Glutamatergic neuron (in vitro differentiated cells): ENCODE measurements at regions not wholly inside any gene's neighbourhood (a gene's known extent, or its start where the extent isn't known, plus 50 kb on each side); places are given as distances from the start of the nearest gene placed in this dataset.

Experiments
- DNase-seq: peaks from one replicate; pipeline ENCODE4 v3.0.0; 2022
- H3K27ac Mint-ChIP-seq: one replicate; pipeline ENCODE4 v1.8.0; 2020; ENCODE audit warnings: mild to moderate bottlenecking, mixed read lengths, inconsistent platforms; ENCODE audit not compliant: unreplicated experiment
- H3K27me3 Mint-ChIP-seq: one replicate; pipeline ENCODE4 v1.8.0; 2020; ENCODE audit warnings: mild to moderate bottlenecking, moderate library complexity, mixed read lengths, inconsistent platforms; ENCODE audit not compliant: unreplicated experiment
- H3K36me3 Mint-ChIP-seq: one replicate; pipeline ENCODE4 v1.8.0; 2020; ENCODE audit warnings: mild to moderate bottlenecking, mixed read lengths, inconsistent platforms; ENCODE audit not compliant: unreplicated experiment
- H3K4me1 Mint-ChIP-seq: one replicate; pipeline ENCODE4 v1.8.0; 2020; ENCODE audit warnings: mild to moderate bottlenecking, low read depth, mixed read lengths, inconsistent platforms; ENCODE audit not compliant: unreplicated experiment
- H3K4me3 Mint-ChIP-seq: one replicate; pipeline ENCODE4 v1.8.0; 2020; ENCODE audit warnings: mild to moderate bottlenecking, mixed read lengths, inconsistent platforms; ENCODE audit not compliant: unreplicated experiment
- H3K9me3 Mint-ChIP-seq: one replicate; pipeline ENCODE4 v1.8.0; 2020; ENCODE audit warnings: mild to moderate bottlenecking, moderate library complexity, mixed read lengths, inconsistent platforms; ENCODE audit not compliant: unreplicated experiment
- TF ChIP-seq, protein P1 (sequence below): fragments of 200-600 bp; sonication (generic); IDR thresholded peaks from one replicate; pipeline ENCODE4 v1.5.0; 2021; ENCODE audit not compliant: partially characterized antibody, unreplicated experiment

GRCh38 chr14:29282169-29282568, 515.6 kb downstream of the FOXG1 start:
- Mint-ChIP-seq H3K36me3 (no peaks in the 10 kb centered on the region), H3K9me3 (no peaks in the 10 kb centered on the region), H3K4me3 (no peak overlapping the region), H3K4me1 (peaks cover 3% of the 10 kb centered on the region), H3K27ac (no peak overlapping the region), H3K27me3 (no peaks in the 10 kb centered on the region)
- no peak for DNase-seq
- TF ChIP-seq, protein P1, sequence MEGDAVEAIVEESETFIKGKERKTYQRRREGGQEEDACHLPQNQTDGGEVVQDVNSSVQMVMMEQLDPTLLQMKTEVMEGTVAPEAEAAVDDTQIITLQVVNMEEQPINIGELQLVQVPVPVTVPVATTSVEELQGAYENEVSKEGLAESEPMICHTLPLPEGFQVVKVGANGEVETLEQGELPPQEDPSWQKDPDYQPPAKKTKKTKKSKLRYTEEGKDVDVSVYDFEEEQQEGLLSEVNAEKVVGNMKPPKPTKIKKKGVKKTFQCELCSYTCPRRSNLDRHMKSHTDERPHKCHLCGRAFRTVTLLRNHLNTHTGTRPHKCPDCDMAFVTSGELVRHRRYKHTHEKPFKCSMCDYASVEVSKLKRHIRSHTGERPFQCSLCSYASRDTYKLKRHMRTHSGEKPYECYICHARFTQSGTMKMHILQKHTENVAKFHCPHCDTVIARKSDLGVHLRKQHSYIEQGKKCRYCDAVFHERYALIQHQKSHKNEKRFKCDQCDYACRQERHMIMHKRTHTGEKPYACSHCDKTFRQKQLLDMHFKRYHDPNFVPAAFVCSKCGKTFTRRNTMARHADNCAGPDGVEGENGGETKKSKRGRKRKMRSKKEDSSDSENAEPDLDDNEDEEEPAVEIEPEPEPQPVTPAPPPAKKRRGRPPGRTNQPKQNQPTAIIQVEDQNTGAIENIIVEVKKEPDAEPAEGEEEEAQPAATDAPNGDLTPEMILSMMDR = no peak

DNA sequence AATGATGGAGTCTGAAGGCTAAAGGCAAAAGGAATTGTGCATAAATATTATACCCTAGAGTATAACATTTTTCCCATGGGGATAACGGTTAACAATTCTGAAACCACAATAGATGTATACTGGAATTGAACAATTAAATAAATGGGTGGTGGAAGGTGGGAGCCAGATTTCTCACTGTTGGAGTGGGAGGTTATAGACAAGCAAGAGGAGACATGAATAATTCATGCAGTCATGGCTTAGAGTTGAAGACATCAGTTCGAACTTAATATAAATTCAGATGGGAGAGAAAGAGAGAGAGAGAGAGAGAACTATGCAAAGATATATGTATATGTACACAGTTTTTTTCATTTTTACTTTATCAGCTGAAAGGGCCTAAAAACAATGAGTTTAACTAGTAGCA, 523.9 kb downstream of the FOXG1 start:
- Mint-ChIP-seq H3K9me3 (peaks cover 7% of the 10 kb centered on the region), H3K27me3 (peaks cover 2% of the 10 kb centered on the region), H3K4me3 (no peak overlapping the region), H3K4me1 (no peaks in the 10 kb centered on the region), H3K27ac (no peak overlapping the region), H3K36me3 (peaks cover 24% of the 10 kb centered on the region)
- no peak for DNase-seq
- TF ChIP-seq, protein P1 = no peak

- no peaks in the 10 kb centered on the region for H3K27me3 Mint-ChIP-seq
- TF ChIP-seq, protein P1 = no peak
- H3K9me3 Mint-ChIP-seq = no peaks in the 10 kb centered on the region
- peaks cover 14% of the 10 kb centered on the region for H3K36me3 Mint-ChIP-seq
- no peaks in the 10 kb centered on the region for H3K4me1 Mint-ChIP-seq
- no peak overlapping the region for H3K27ac Mint-ChIP-seq
- no peak overlapping the region for H3K4me3 Mint-ChIP-seq
- no peak for DNase-seq
Measured at GRCh38 chr14:29299372-29299771, 532.8 kb downstream of the FOXG1 start.

DNA sequence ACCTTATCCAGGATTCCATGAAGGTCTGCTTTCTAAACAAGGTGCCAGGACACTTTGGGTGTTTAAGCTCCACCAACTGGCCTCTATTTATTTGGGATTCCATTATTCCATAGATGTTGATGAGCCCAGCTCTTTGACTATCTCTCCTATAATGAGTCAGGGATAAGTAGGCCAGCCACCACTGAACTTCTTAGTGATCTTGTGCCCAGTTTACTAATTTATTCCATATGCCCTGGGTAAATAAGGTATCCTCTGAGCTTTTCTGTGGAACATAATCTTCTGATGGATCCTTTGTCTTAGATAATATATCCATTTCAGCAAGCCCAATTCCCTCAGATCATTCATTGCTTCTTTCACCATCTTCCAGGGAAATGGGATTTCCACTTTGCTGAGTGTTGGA, 535.0 kb downstream of the FOXG1 start:
- Mint-ChIP-seq H3K4me3 (no peak overlapping the region), H3K4me1 (no peaks in the 10 kb centered on the region), H3K27me3 (no peaks in the 10 kb centered on the region), H3K36me3 (peaks cover 4% of the 10 kb centered on the region), H3K27ac (no peak overlapping the region), H3K9me3 (no peaks in the 10 kb centered on the region)
- DNase-seq = no peak
- TF ChIP-seq, protein P1 = no peak

DNA sequence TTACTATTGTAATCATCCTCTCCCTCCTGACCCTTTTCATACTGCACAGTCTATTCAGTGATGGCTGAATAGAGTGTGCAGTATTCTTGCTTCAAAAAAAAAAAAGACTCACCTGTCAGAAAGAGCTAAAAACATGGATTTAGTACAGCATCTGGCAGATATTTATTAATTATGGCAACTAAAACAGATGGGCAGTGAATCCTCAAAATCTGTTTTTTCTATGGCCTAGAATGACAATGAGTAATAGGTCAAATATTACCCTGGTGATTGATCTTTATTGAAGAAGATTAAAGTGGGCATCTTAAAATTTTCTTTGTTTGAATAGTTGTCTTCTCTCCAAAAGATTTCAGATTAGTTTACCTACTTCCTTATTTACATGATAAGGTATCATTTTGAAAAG, 543.6 kb downstream of the FOXG1 start:
- H3K27me3 Mint-ChIP-seq = no peaks in the 10 kb centered on the region
- TF ChIP-seq, protein P1 = no peak
- no peak for DNase-seq
- H3K27ac Mint-ChIP-seq = no peak overlapping the region
- H3K4me1 Mint-ChIP-seq = no peaks in the 10 kb centered on the region
- no peaks in the 10 kb centered on the region for H3K36me3 Mint-ChIP-seq
- H3K9me3 Mint-ChIP-seq = no peaks in the 10 kb centered on the region
- H3K4me3 Mint-ChIP-seq = no peak overlapping the region
